NCI-H82 (cell line): ENCODE measurements at regions not wholly inside any gene's neighbourhood (a gene's known extent, or its start where the extent isn't known, plus 50 kb on each side); places are given as distances from the start of the nearest gene placed in this dataset.
"Not testable (repeated sequence)": the region's sequence is repeated elsewhere in the genome, so short reads cannot be mapped to it uniquely, and the experiment has no call there.

Experiments used
- DNase-seq: peaks from one replicate; lab custom pipeline; 2025; lab: John Stamatoyannopoulos, UW

GRCh38 chr13:80074143-80074752 is 266.7 kb downstream of the SPRY2 start:
- DNase-seq: no peak

GRCh38 chr13:80072231-80072630 is 268.7 kb downstream of the SPRY2 start:
- no peak for DNase-seq

GRCh38 chr13:80070024-80070703 is 270.8 kb downstream of the SPRY2 start:
- no peak for DNase-seq

- no peak for DNase-seq
Observed at GRCh38 chr13:80069374-80069773, 271.6 kb downstream of the SPRY2 start.

- DNase-seq: no peak
Observed at GRCh38 chr13:80065996-80066395, 274.9 kb downstream of the SPRY2 start.

- DNase-seq: not testable (repeated sequence)
Observed at GRCh38 chr13:80062416-80062815, 278.5 kb downstream of the SPRY2 start.

GRCh38 chr13:80059789-80060188 is 281.1 kb downstream of the SPRY2 start:
- no peak for DNase-seq

GRCh38 chr13:80058626-80059025 is 282.3 kb downstream of the SPRY2 start:
- DNase-seq: no peak

GRCh38 chr13:80055847-80056246 is 285.1 kb downstream of the SPRY2 start:
- DNase-seq: no peak

- no peak for DNase-seq
Observed at GRCh38 chr13:80054806-80055205, 286.1 kb downstream of the SPRY2 start.

GRCh38 chr13:80052286-80052685 is 288.6 kb downstream of the SPRY2 start:
- no peak for DNase-seq

- no peak for DNase-seq
Observed at GRCh38 chr13:80050252-80050651, 290.7 kb downstream of the SPRY2 start.

- peak; percentile 38 for DNase-seq
Observed at GRCh38 chr13:80048802-80049201, 292.1 kb downstream of the SPRY2 start.

- no peak for DNase-seq
Observed at GRCh38 chr13:80048030-80048429, 292.9 kb downstream of the SPRY2 start.

- no peak for DNase-seq
Observed at GRCh38 chr13:80047406-80047805, 293.5 kb downstream of the SPRY2 start.

- DNase-seq: no peak
Observed at GRCh38 chr13:80040981-80041317, 300.0 kb downstream of the SPRY2 start.

GRCh38 chr13:80040196-80040980 is 300.5 kb downstream of the SPRY2 start:
- DNase-seq: no peak

- no peak for DNase-seq
Observed at GRCh38 chr13:80039000-80039399, 301.9 kb downstream of the SPRY2 start.

GRCh38 chr13:80038371-80038770 is 302.6 kb downstream of the SPRY2 start:
- DNase-seq: no peak

- DNase-seq: no peak
Observed at GRCh38 chr13:80037505-80037888, 303.4 kb downstream of the SPRY2 start.

GRCh38 chr13:80036845-80037504 is 304.0 kb downstream of the SPRY2 start:
- DNase-seq: no peak

GRCh38 chr13:80035096-80035495 is 305.8 kb downstream of the SPRY2 start:
- no peak for DNase-seq

GRCh38 chr13:80033951-80034350 is 307.0 kb downstream of the SPRY2 start:
- no peak for DNase-seq
